ENCODE measurements at regions not wholly inside any gene's neighbourhood (a gene's known extent, or its start where the extent isn't known, plus 50 kb on each side); places are given as distances from the start of the nearest gene placed in this dataset.

DNA sequence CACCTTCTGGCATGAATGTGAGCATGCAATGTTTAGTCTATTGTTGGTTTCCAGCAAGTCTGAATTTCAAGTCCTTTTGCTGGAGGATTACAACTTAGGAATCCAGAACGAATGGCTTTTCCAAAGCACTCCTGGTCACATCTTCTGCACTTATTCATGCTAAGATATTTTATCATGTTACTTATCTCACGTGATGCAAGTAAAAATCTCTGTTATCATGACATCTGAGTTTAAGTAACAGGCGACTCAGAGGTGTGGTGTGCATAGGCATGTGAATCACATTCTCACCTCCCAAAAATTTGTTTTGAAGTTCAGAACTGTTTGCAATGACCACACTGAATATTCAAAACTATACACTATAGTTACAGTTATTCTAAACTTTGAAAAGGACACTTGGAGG, 204.8 kb upstream of the FGGY start:
- TF ChIP-seq CTCF (IDR thresholded peaks at IDR 0.05) (no peak), POLR2A (IDR thresholded peaks at IDR 0.05) (no peak)
